ENCODE measurements at regions not wholly inside any gene's neighbourhood (a gene's known extent, or its start where the extent isn't known, plus 50 kb on each side); places are given as distances from the start of the nearest gene placed in this dataset.
A peak's percentile ranks its signal among the peaks of the same experiment; 100 is the strongest.

GRCh38 chr9:129469188-129469987, 151.5 kb downstream of the C9orf50 start:
- no peak for DNase-seq

- DNase-seq, result no peak
Measured at GRCh38 chr9:129467739-129468666, 152.9 kb downstream of the C9orf50 start.

GRCh38 chr9:129467004-129467588, 153.8 kb downstream of the C9orf50 start:
- DNase-seq, result no peak

- DNase-seq, result no peak
Measured at GRCh38 chr9:129465834-129466535, 154.9 kb downstream of the C9orf50 start.

- DNase-seq, result no peak
Measured at GRCh38 chr9:129464972-129465833, 155.7 kb downstream of the C9orf50 start.

- DNase-seq, result no peak
Measured at GRCh38 chr9:129463994-129464393, 156.9 kb downstream of the C9orf50 start.

GRCh38 chr9:129463477-129463876, 157.4 kb downstream of the C9orf50 start:
- DNase-seq, result no peak

- no peak for DNase-seq
Measured at GRCh38 chr9:129462360-129462759, 158.5 kb downstream of the C9orf50 start.

- peak; percentile 90 for DNase-seq
Measured at GRCh38 chr9:129460323-129461261, 160.3 kb downstream of the C9orf50 start.

- peak; percentile 77 for DNase-seq
Measured at GRCh38 chr9:129459547-129460322, 161.2 kb downstream of the C9orf50 start.

- DNase-seq, result peak; percentile 80
Measured at GRCh38 chr9:129458663-129459546, 162.0 kb downstream of the C9orf50 start.

GRCh38 chr9:129458155-129458661, 162.7 kb downstream of the C9orf50 start:
- DNase-seq, result peak; percentile 73

GRCh38 chr9:129457325-129457779, 163.5 kb downstream of the C9orf50 start:
- DNase-seq, result no peak

GRCh38 chr9:129456549-129457324, 164.2 kb downstream of the C9orf50 start:
- no peak for DNase-seq

GRCh38 chr9:129455151-129455995, 165.5 kb downstream of the C9orf50 start:
- DNase-seq, result no peak

GRCh38 chr9:129454467-129455067, 166.3 kb downstream of the C9orf50 start:
- no peak for DNase-seq
